HEK293 (cell line): ENCODE measurements at regions not wholly inside any gene's neighbourhood (a gene's known extent, or its start where the extent isn't known, plus 50 kb on each side); places are given as distances from the start of the nearest gene placed in this dataset.

ENCODE experiments used
- CTCF ChIA-PET: fragments of 350-600 bp; formaldehyde crosslinking; extraction: SDS; loops from one replicate; lab custom pipeline; 2021; ENCODE audit warnings: antibody characterized with exemption; lab: Yijun Ruan, JAX
- POLR2A ChIA-PET: fragments of 300-600 bp; formaldehyde crosslinking; extraction: SDS; loops from one replicate; lab custom pipeline; 2020; ENCODE audit warnings: antibody characterized with exemption, inconsistent platforms; lab: Yijun Ruan, JAX
- H3K27ac ChIP-seq: fragments of 200-500 bp; sonication (Bioruptor generic); 2 replicates; pipeline ENCODE4 v1.5.1; 2014; ENCODE audit warnings: low read depth, low read length, control low read depth, inconsistent platforms; ENCODE audit errors: extremely low read depth
- H3K36me3 ChIP-seq, 2 experiments: fragments of 200-500 bp in 1 of 2; sonication (Bioruptor generic) in 1 of 2; 1 replicate in 1 of 2; 2 replicates in 1 of 2; pipeline ENCODE4 v1.5.1; 2014 to 2017; ENCODE audit warnings: inconsistent platforms in 2 of 2, low read length in 2 of 2; ENCODE audit not compliant: control insufficient read depth in 2 of 2, insufficient read depth in 1 of 2
- H3K4me1 ChIP-seq: fragments of 200-500 bp; sonication (Bioruptor generic); 2 replicates; pipeline ENCODE4 v1.5.1; 2014; ENCODE audit warnings: mild to moderate bottlenecking, low read length, inconsistent platforms; ENCODE audit not compliant: control insufficient read depth, insufficient read depth
- H3K4me3 ChIP-seq: 2 replicates; pipeline ENCODE4 v1.5.1; 2011; ENCODE audit warnings: low read depth, mild to moderate bottlenecking, control low read depth, low read length, moderate library complexity
- H3K9me3 ChIP-seq: fragments of 200-500 bp; sonication (Bioruptor generic); 2 replicates; pipeline ENCODE4 v1.5.1; 2014; ENCODE audit warnings: low read depth, low read length, inconsistent platforms; ENCODE audit not compliant: control insufficient read depth, insufficient read depth
- PRDM1 ChIP-seq: fragments of 450-650 bp; formaldehyde crosslinking; IDR thresholded peaks from 2 replicates; pipeline ENCODE4; 2016; ENCODE audit warnings: missing biosample characterization, missing genetic modification characterization
- SP2 ChIP-seq: fragments of 450-650 bp; formaldehyde crosslinking; IDR thresholded peaks from 2 replicates; pipeline ENCODE4 v1.5.1; 2016; ENCODE audit warnings: missing biosample characterization, missing genetic modification characterization
- YY1 ChIP-seq: fragments of 450-650 bp; formaldehyde crosslinking; IDR thresholded peaks from 2 replicates; pipeline ENCODE4 v1.5.1; 2018; ENCODE audit warnings: missing biosample characterization, missing genetic modification characterization
- ZBTB7A ChIP-seq: fragments of 450-650 bp; formaldehyde crosslinking; IDR thresholded peaks from 2 replicates; pipeline ENCODE4 v1.5.1; 2016; ENCODE audit warnings: low read depth, missing biosample characterization, missing genetic modification characterization
- ZNF121 ChIP-seq: fragments of 450-650 bp; formaldehyde crosslinking; IDR thresholded peaks from 2 replicates; pipeline ENCODE4 v1.5.1; 2016; ENCODE audit warnings: missing biosample characterization, missing genetic modification characterization
- ZNF266 ChIP-seq: fragments of 450-650 bp; formaldehyde crosslinking; IDR thresholded peaks from 2 replicates; pipeline ENCODE4 v1.5.1; 2016; ENCODE audit warnings: missing biosample characterization, missing genetic modification characterization, low read depth
- ZNF544 ChIP-seq: fragments of 450-650 bp; formaldehyde crosslinking; IDR thresholded peaks from 2 replicates; pipeline ENCODE4 v1.5.0; 2017; ENCODE audit warnings: missing biosample characterization, missing genetic modification characterization
- ZNF560 ChIP-seq: fragments of 450-650 bp; formaldehyde crosslinking; IDR thresholded peaks from 2 replicates; pipeline ENCODE4 v1.5.1; 2017; ENCODE audit warnings: missing biosample characterization, missing genetic modification characterization, borderline replicate concordance
- ZNF621 ChIP-seq: fragments of 450-650 bp; formaldehyde crosslinking; IDR thresholded peaks from 2 replicates; pipeline ENCODE4 v1.5.1; 2017; ENCODE audit warnings: missing biosample characterization, missing genetic modification characterization
- ZNF670 ChIP-seq: fragments of 450-650 bp; formaldehyde crosslinking; IDR thresholded peaks from 2 replicates; pipeline ENCODE4 v1.5.1; 2016; ENCODE audit warnings: missing biosample characterization, missing genetic modification characterization, low read depth
- ZNF76 ChIP-seq: fragments of 450-650 bp; formaldehyde crosslinking; IDR thresholded peaks from 2 replicates; pipeline ENCODE4; 2016; ENCODE audit warnings: low read depth, missing biosample characterization, missing genetic modification characterization, borderline replicate concordance
- ZNF792 ChIP-seq: fragments of 450-650 bp; formaldehyde crosslinking; IDR thresholded peaks from 2 replicates; pipeline ENCODE4 v1.5.1; 2016; ENCODE audit warnings: missing biosample characterization, missing genetic modification characterization
- TF ChIP-seq, protein P1 (sequence below): fragments of 450-650 bp; formaldehyde crosslinking; IDR thresholded peaks from 2 replicates; pipeline ENCODE4 v1.5.1; 2016; ENCODE audit warnings: missing biosample characterization, missing genetic modification characterization, low read depth
- TF ChIP-seq, protein P2 (sequence below): fragments of 450-650 bp; formaldehyde crosslinking; IDR thresholded peaks from 2 replicates; pipeline ENCODE4 v1.5.1; 2017; ENCODE audit warnings: missing biosample characterization, missing genetic modification characterization
- TF ChIP-seq, protein P3 (sequence below): fragments of 450-650 bp; IDR thresholded peaks from 2 replicates; pipeline ENCODE4 v1.5.1; 2018; ENCODE audit warnings: missing biosample characterization, mild to moderate bottlenecking, missing genetic modification characterization
- TF ChIP-seq, protein P4 (sequence below): fragments of 450-650 bp; formaldehyde crosslinking; IDR thresholded peaks from 2 replicates; pipeline ENCODE4; 2016; ENCODE audit warnings: missing biosample characterization, missing genetic modification characterization
- TF ChIP-seq, protein P5 (sequence below): fragments of 450-650 bp; formaldehyde crosslinking; IDR thresholded peaks from 2 replicates; pipeline ENCODE4 v1.5.1; 2016; ENCODE audit warnings: missing biosample characterization, missing genetic modification characterization, borderline replicate concordance
- TF ChIP-seq, protein P6 (sequence below): fragments of 450-650 bp; formaldehyde crosslinking; conservative IDR thresholded peaks from 2 replicates; pipeline ENCODE4 v1.5.1; 2016; ENCODE audit warnings: low read depth, missing biosample characterization, missing genetic modification characterization
- TF ChIP-seq, protein P7 (sequence below): fragments of 450-650 bp; formaldehyde crosslinking; IDR thresholded peaks from 2 replicates; pipeline ENCODE4 v1.5.1; 2017; ENCODE audit warnings: missing biosample characterization, missing genetic modification characterization

DNA sequence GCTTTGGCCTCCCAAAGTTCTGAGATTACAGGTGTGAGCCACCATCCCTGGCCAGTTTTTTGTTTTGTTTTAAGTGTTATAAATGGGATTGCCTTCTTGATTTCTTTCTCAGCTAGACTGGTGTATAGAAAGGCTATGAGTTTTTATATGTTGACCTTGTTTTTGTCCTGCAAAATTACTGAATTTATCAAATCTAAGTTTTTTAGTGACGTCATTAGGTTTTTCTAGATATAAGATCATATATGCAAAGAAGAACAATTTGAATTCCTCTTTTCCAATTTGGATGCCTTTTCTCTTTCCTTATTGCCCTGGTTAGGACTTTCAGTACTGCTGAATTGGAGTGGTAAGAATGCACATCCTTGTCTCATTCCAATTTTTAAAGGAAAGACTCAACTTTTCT lies 81.3 kb upstream of the MOCS1 start:
- POLR2A ChIA-PET = no interaction called here

More for the DNA sequence above, 81.3 kb upstream of the MOCS1 start:
- no peak overlapping the region for H3K27ac ChIP-seq
- H3K4me1 ChIP-seq = no peaks in the 10 kb centered on the region
- H3K4me3 ChIP-seq = no peak overlapping the region
- H3K9me3 ChIP-seq = no peaks in the 10 kb centered on the region
- no peak for TF ChIP-seq PRDM1 (tag by site-specific recombination)
- TF ChIP-seq, protein P1, sequence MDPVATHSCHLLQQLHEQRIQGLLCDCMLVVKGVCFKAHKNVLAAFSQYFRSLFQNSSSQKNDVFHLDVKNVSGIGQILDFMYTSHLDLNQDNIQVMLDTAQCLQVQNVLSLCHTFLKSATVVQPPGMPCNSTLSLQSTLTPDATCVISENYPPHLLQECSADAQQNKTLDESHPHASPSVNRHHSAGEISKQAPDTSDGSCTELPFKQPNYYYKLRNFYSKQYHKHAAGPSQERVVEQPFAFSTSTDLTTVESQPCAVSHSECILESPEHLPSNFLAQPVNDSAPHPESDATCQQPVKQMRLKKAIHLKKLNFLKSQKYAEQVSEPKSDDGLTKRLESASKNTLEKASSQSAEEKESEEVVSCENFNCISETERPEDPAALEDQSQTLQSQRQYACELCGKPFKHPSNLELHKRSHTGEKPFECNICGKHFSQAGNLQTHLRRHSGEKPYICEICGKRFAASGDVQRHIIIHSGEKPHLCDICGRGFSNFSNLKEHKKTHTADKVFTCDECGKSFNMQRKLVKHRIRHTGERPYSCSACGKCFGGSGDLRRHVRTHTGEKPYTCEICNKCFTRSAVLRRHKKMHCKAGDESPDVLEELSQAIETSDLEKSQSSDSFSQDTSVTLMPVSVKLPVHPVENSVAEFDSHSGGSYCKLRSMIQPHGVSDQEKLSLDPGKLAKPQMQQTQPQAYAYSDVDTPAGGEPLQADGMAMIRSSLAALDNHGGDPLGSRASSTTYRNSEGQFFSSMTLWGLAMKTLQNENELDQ = no peak
- TF ChIP-seq ZBTB7A (tag by site-specific recombination) = no peak
- no peak for TF ChIP-seq YY1
- TF ChIP-seq SP2 (tag by site-specific recombination) = no peak
- TF ChIP-seq ZNF621 (tag by site-specific recombination) = no peak
- TF ChIP-seq ZNF76 (tag by site-specific recombination) = no peak
- TF ChIP-seq, protein P2, sequence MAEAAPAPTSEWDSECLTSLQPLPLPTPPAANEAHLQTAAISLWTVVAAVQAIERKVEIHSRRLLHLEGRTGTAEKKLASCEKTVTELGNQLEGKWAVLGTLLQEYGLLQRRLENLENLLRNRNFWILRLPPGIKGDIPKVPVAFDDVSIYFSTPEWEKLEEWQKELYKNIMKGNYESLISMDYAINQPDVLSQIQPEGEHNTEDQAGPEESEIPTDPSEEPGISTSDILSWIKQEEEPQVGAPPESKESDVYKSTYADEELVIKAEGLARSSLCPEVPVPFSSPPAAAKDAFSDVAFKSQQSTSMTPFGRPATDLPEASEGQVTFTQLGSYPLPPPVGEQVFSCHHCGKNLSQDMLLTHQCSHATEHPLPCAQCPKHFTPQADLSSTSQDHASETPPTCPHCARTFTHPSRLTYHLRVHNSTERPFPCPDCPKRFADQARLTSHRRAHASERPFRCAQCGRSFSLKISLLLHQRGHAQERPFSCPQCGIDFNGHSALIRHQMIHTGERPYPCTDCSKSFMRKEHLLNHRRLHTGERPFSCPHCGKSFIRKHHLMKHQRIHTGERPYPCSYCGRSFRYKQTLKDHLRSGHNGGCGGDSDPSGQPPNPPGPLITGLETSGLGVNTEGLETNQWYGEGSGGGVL (tag by site-specific recombination) = no peak
- TF ChIP-seq ZNF670 (tag by site-specific recombination) = no peak
- TF ChIP-seq ZNF560 = no peak
- TF ChIP-seq, protein P3, sequence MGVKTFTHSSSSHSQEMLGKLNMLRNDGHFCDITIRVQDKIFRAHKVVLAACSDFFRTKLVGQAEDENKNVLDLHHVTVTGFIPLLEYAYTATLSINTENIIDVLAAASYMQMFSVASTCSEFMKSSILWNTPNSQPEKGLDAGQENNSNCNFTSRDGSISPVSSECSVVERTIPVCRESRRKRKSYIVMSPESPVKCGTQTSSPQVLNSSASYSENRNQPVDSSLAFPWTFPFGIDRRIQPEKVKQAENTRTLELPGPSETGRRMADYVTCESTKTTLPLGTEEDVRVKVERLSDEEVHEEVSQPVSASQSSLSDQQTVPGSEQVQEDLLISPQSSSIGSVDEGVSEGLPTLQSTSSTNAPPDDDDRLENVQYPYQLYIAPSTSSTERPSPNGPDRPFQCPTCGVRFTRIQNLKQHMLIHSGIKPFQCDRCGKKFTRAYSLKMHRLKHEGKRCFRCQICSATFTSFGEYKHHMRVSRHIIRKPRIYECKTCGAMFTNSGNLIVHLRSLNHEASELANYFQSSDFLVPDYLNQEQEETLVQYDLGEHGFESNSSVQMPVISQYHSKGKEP (tag by site-specific recombination) = no peak
- no peak for TF ChIP-seq ZNF792 (tag by site-specific recombination)
- TF ChIP-seq, protein P4, sequence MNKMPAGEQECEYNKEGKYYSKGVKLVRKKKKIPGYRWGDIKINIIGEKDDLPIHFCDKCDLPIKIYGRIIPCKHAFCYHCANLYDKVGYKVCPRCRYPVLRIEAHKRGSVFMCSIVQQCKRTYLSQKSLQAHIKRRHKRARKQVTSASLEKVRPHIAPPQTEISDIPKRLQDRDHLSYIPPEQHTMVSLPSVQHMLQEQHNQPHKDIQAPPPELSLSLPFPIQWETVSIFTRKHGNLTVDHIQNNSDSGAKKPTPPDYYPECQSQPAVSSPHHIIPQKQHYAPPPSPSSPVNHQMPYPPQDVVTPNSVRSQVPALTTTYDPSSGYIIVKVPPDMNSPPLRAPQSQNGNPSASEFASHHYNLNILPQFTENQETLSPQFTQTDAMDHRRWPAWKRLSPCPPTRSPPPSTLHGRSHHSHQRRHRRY (tag by site-specific recombination) = no peak
- no peak for TF ChIP-seq ZNF121 (tag by site-specific recombination)
- TF ChIP-seq, protein P5, sequence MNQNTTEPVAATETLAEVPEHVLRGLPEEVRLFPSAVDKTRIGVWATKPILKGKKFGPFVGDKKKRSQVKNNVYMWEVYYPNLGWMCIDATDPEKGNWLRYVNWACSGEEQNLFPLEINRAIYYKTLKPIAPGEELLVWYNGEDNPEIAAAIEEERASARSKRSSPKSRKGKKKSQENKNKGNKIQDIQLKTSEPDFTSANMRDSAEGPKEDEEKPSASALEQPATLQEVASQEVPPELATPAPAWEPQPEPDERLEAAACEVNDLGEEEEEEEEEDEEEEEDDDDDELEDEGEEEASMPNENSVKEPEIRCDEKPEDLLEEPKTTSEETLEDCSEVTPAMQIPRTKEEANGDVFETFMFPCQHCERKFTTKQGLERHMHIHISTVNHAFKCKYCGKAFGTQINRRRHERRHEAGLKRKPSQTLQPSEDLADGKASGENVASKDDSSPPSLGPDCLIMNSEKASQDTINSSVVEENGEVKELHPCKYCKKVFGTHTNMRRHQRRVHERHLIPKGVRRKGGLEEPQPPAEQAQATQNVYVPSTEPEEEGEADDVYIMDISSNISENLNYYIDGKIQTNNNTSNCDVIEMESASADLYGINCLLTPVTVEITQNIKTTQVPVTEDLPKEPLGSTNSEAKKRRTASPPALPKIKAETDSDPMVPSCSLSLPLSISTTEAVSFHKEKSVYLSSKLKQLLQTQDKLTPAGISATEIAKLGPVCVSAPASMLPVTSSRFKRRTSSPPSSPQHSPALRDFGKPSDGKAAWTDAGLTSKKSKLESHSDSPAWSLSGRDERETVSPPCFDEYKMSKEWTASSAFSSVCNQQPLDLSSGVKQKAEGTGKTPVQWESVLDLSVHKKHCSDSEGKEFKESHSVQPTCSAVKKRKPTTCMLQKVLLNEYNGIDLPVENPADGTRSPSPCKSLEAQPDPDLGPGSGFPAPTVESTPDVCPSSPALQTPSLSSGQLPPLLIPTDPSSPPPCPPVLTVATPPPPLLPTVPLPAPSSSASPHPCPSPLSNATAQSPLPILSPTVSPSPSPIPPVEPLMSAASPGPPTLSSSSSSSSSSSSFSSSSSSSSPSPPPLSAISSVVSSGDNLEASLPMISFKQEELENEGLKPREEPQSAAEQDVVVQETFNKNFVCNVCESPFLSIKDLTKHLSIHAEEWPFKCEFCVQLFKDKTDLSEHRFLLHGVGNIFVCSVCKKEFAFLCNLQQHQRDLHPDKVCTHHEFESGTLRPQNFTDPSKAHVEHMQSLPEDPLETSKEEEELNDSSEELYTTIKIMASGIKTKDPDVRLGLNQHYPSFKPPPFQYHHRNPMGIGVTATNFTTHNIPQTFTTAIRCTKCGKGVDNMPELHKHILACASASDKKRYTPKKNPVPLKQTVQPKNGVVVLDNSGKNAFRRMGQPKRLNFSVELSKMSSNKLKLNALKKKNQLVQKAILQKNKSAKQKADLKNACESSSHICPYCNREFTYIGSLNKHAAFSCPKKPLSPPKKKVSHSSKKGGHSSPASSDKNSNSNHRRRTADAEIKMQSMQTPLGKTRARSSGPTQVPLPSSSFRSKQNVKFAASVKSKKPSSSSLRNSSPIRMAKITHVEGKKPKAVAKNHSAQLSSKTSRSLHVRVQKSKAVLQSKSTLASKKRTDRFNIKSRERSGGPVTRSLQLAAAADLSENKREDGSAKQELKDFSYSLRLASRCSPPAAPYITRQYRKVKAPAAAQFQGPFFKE = no peak
- no peak for TF ChIP-seq ZNF266 (tag by site-specific recombination)
- TF ChIP-seq, protein P6, sequence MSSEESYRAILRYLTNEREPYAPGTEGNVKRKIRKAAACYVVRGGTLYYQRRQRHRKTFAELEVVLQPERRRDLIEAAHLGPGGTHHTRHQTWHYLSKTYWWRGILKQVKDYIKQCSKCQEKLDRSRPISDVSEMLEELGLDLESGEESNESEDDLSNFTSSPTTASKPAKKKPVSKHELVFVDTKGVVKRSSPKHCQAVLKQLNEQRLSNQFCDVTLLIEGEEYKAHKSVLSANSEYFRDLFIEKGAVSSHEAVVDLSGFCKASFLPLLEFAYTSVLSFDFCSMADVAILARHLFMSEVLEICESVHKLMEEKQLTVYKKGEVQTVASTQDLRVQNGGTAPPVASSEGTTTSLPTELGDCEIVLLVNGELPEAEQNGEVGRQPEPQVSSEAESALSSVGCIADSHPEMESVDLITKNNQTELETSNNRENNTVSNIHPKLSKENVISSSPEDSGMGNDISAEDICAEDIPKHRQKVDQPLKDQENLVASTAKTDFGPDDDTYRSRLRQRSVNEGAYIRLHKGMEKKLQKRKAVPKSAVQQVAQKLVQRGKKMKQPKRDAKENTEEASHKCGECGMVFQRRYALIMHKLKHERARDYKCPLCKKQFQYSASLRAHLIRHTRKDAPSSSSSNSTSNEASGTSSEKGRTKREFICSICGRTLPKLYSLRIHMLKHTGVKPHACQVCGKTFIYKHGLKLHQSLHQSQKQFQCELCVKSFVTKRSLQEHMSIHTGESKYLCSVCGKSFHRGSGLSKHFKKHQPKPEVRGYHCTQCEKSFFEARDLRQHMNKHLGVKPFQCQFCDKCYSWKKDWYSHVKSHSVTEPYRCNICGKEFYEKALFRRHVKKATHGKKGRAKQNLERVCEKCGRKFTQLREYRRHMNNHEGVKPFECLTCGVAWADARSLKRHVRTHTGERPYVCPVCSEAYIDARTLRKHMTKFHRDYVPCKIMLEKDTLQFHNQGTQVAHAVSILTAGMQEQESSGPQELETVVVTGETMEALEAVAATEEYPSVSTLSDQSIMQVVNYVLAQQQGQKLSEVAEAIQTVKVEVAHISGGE (tag by site-specific recombination) = no peak
- TF ChIP-seq, protein P7, sequence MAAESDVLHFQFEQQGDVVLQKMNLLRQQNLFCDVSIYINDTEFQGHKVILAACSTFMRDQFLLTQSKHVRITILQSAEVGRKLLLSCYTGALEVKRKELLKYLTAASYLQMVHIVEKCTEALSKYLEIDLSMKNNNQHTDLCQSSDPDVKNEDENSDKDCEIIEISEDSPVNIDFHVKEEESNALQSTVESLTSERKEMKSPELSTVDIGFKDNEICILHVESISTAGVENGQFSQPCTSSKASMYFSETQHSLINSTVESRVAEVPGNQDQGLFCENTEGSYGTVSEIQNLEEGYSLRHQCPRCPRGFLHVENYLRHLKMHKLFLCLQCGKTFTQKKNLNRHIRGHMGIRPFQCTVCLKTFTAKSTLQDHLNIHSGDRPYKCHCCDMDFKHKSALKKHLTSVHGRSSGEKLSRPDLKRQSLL (tag by site-specific recombination) = no peak
- TF ChIP-seq ZNF544 (tag by site-specific recombination) = no peak
- CTCF ChIA-PET = no interaction called here
- no peaks in the 10 kb centered on the region for H3K36me3 ChIP-seq
